ENCODE measurements at regions not wholly inside any gene's neighbourhood (a gene's known extent, or its start where the extent isn't known, plus 50 kb on each side); places are given as distances from the start of the nearest gene placed in this dataset.

GRCh38 chr5:173532689-173533250, 83.7 kb downstream of the BOD1 start:
- no peak overlapping the region for H3K4me3 ChIP-seq
- no peaks in the 10 kb centered on the region for H3K36me3 ChIP-seq
- H3K27ac ChIP-seq = no peak overlapping the region
- no peak for TF ChIP-seq CTCF (IDR thresholded peaks at IDR 0.05)
- H3K27me3 ChIP-seq = no peaks in the 10 kb centered on the region
- no peak for DNase-seq (ENCODE audit: low spot score)
- no peaks in the 10 kb centered on the region for H3K4me1 ChIP-seq
- no peaks in the 10 kb centered on the region for H3K9me3 ChIP-seq

GRCh38 chr5:173531863-173532262, 84.6 kb downstream of the BOD1 start:
- no peak overlapping the region for H3K27ac ChIP-seq
- no peak for TF ChIP-seq CTCF (IDR thresholded peaks at IDR 0.05)
- no peaks in the 10 kb centered on the region for H3K36me3 ChIP-seq

GRCh38 chr5:173530547-173530946, 85.9 kb downstream of the BOD1 start:
- DNase-seq (ENCODE audit: low spot score) = no peak
- Histone ChIP-seq H3K9me3 (no peaks in the 10 kb centered on the region), H3K4me3 (no peak overlapping the region), H3K27ac (no peak overlapping the region), H3K27me3 (no peaks in the 10 kb centered on the region), H3K36me3 (no peaks in the 10 kb centered on the region), H3K4me1 (no peaks in the 10 kb centered on the region)
- no peak for TF ChIP-seq CTCF (IDR thresholded peaks at IDR 0.05)

More at GRCh38 chr5:173531863-173532262, 84.6 kb downstream of the BOD1 start:
- no peak for DNase-seq (ENCODE audit: low spot score)
- Histone ChIP-seq H3K4me3 (no peak overlapping the region), H3K4me1 (no peaks in the 10 kb centered on the region), H3K9me3 (no peaks in the 10 kb centered on the region), H3K27me3 (no peaks in the 10 kb centered on the region)

GRCh38 chr5:173529861-173530260, 86.6 kb downstream of the BOD1 start:
- no peak for TF ChIP-seq CTCF (IDR thresholded peaks at IDR 0.05)

GRCh38 chr5:173527671-173528070, 88.8 kb downstream of the BOD1 start:
- Histone ChIP-seq H3K27me3 (no peaks in the 10 kb centered on the region), H3K4me3 (no peak overlapping the region), H3K27ac (no peak overlapping the region), H3K4me1 (peaks cover 0 to 8% of the 10 kb centered on the region in 2 donors), H3K9me3 (no peaks in the 10 kb centered on the region), H3K36me3 (no peaks in the 10 kb centered on the region)
- TF ChIP-seq CTCF (IDR thresholded peaks at IDR 0.05) = no peak
- DNase-seq (ENCODE audit: low spot score) = no peak

More at GRCh38 chr5:173529861-173530260, 86.6 kb downstream of the BOD1 start:
- H3K9me3 ChIP-seq = no peaks in the 10 kb centered on the region
- no peak for DNase-seq (ENCODE audit: low spot score)
- H3K36me3 ChIP-seq = no peaks in the 10 kb centered on the region
- no peak overlapping the region for H3K27ac ChIP-seq
- no peak overlapping the region for H3K4me3 ChIP-seq
- H3K27me3 ChIP-seq = no peaks in the 10 kb centered on the region
- no peaks in the 10 kb centered on the region for H3K4me1 ChIP-seq

GRCh38 chr5:173524136-173524535, 92.3 kb downstream of the BOD1 start:
- Histone ChIP-seq H3K27me3 (no peaks in the 10 kb centered on the region), H3K27ac (no peak overlapping the region), H3K4me1 (peaks cover 0 to 8% of the 10 kb centered on the region in 2 donors), H3K4me3 (no peak overlapping the region), H3K36me3 (no peaks in the 10 kb centered on the region), H3K9me3 (peaks cover 0 to 11% of the 10 kb centered on the region in 2 donors)
- no peak for DNase-seq (ENCODE audit: low spot score)
- TF ChIP-seq CTCF (IDR thresholded peaks at IDR 0.05) = no peak
